Sigmoid colon (tissue), 3 donors: ENCODE measurements at regions not wholly inside any gene's neighbourhood (a gene's known extent, or its start where the extent isn't known, plus 50 kb on each side); places are given as distances from the start of the nearest gene placed in this dataset.

Experiments
- POLR2A ChIP-seq, 2 donors: fragments of 450-650 bp; IDR thresholded peaks; one replicate each; pipeline ENCODE4 v1.6.1; 2016; ENCODE audit warnings: antibody characterized with exemption in 2 of 2, mild to moderate bottlenecking in 2 of 2, moderate library complexity in 2 of 2
- TF ChIP-seq, protein P1 (sequence below), 4 experiments: fragments of 450-650 bp in 3 of 4; fragments of 200-600 bp in 1 of 4; IDR thresholded peaks; one replicate each; pipeline ENCODE4 v1.5.1; 2016 to 2019; ENCODE audit warnings: antibody characterized with exemption in 4 of 4, mild to moderate bottlenecking in 3 of 4, moderate library complexity in 2 of 4

DNA sequence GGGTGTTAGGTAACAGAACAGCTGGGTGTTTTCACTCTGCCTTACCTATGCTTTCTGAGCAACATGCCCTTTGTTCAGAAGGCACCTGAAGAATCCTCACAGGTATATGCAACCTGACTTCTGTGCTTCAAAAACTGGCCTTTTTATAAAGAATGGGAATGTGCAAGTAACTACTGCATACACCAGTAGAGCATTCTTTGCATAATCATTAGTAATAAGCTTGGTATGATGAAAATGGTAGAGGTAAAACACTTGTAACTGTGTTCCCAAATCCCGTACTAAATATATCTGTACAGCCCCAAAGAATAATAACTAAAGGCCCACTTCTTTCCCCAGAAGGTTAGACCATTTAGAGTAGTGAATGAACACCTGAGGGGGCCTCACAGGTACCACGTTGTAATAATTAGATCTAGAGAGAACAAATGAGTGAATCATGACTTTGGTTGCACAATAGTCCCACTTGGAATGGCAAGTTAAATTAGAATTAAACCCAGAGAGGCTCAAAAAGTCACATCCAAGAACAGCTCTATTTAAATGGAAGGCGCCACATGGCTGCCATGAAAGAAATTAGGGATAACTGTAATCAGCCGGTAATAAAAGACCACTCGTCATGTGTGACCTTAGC lies 413.9 kb downstream of the KLF12 start:
- TF ChIP-seq POLR2A (IDR thresholded peaks at IDR 0.05), result no peak
- TF ChIP-seq, protein P1, sequence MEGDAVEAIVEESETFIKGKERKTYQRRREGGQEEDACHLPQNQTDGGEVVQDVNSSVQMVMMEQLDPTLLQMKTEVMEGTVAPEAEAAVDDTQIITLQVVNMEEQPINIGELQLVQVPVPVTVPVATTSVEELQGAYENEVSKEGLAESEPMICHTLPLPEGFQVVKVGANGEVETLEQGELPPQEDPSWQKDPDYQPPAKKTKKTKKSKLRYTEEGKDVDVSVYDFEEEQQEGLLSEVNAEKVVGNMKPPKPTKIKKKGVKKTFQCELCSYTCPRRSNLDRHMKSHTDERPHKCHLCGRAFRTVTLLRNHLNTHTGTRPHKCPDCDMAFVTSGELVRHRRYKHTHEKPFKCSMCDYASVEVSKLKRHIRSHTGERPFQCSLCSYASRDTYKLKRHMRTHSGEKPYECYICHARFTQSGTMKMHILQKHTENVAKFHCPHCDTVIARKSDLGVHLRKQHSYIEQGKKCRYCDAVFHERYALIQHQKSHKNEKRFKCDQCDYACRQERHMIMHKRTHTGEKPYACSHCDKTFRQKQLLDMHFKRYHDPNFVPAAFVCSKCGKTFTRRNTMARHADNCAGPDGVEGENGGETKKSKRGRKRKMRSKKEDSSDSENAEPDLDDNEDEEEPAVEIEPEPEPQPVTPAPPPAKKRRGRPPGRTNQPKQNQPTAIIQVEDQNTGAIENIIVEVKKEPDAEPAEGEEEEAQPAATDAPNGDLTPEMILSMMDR (IDR thresholded peaks at IDR 0.05), result no peak
